Gastroesophageal sphincter (tissue), 4 donors: ENCODE measurements at regions not wholly inside any gene's neighbourhood (a gene's known extent, or its start where the extent isn't known, plus 50 kb on each side); places are given as distances from the start of the nearest gene placed in this dataset.
"Not testable (repeated sequence)": the region's sequence is repeated elsewhere in the genome, so short reads cannot be mapped to it uniquely, and the experiment has no call there.

ENCODE experiments used
- ATAC-seq: fragments of 150-250 bp; one replicate; pipeline ENCODE4 v1.9.1; 2016; ENCODE audit warnings: mild to moderate bottlenecking, moderate library complexity
- H3K27ac ChIP-seq, 4 donors: fragments of 200-600 bp; sonication (generic) in 3 of 4; 1 replicate in 3 of 4; 2 replicates in 1 of 4; pipeline ENCODE4 v1.5.1; 2016 to 2019
- H3K27me3 ChIP-seq: fragments of 200-600 bp; sonication (generic); one replicate; pipeline ENCODE4 v1.5.1; 2019
- H3K36me3 ChIP-seq, 2 donors: fragments of 200-600 bp; sonication (generic); one replicate each; pipeline ENCODE4 v1.5.1; 2019; ENCODE audit warnings: control low read depth in 1 of 2
- H3K4me1 ChIP-seq, 3 donors: fragments of 200-600 bp; sonication (generic); 1 replicate in 2 of 3; 2 replicates in 1 of 3; pipeline ENCODE4 v1.5.1; 2016 to 2019; ENCODE audit warnings: control low read depth in 2 of 3
- H3K4me3 ChIP-seq, 2 donors: fragments of 200-600 bp; sonication (generic); one replicate each; pipeline ENCODE4 v1.5.1; 2019; ENCODE audit warnings: mild to moderate bottlenecking in 1 of 2, moderate library complexity in 1 of 2
- H3K9me3 ChIP-seq, 3 donors: fragments of 200-600 bp; sonication (generic); one replicate each; pipeline ENCODE4 v1.5.1; 2017 to 2019; ENCODE audit warnings: control low read depth in 2 of 3
- CTCF ChIP-seq, 4 experiments: fragments of 200-600 bp in 2 of 4; fragments of 450-650 bp in 2 of 4; sonication (generic) in 1 of 4; IDR thresholded peaks; one replicate each; pipeline ENCODE4 v1.5.1; 2017 to 2019; ENCODE audit warnings: antibody characterized with exemption in 4 of 4, mild to moderate bottlenecking in 2 of 4, moderate library complexity in 2 of 4
- EP300 ChIP-seq: sonication (generic); formaldehyde crosslinking; IDR thresholded peaks from one replicate; pipeline ENCODE4 v1.6.1; 2017; ENCODE audit warnings: antibody characterized with exemption, mild to moderate bottlenecking
- POLR2A ChIP-seq, 2 donors: fragments of 450-650 bp; IDR thresholded peaks; one replicate each; pipeline ENCODE4 v1.6.1; 2017; ENCODE audit warnings: antibody characterized with exemption in 2 of 2, mild to moderate bottlenecking in 2 of 2, moderate library complexity in 1 of 2
- POLR2AphosphoS5 ChIP-seq: sonication (generic); formaldehyde crosslinking; IDR thresholded peaks from one replicate; pipeline ENCODE4 v1.6.1; 2017; ENCODE audit warnings: antibody characterized with exemption
- WGBS, 2 donors: methylation state at CpG; one replicate each; pipeline ENCODE4 v1.1.5; 2018; ENCODE audit warnings: low coverage in 1 of 2; 5-methylcytosine and 5-hydroxymethylcytosine counted together

GRCh38 chrX:54640736-54641135, 110.7 kb downstream of the GNL3L start:
- no peaks in the 10 kb centered on the region for H3K9me3 ChIP-seq
- H3K27ac ChIP-seq: peak overlapping the region in 3 of 4 donors; percentile 85 to 89 (median 88)
- H3K4me1 ChIP-seq: peaks cover 0 to 4% (median 0%) of the 10 kb centered on the region in 3 donors
- H3K27me3 ChIP-seq: no peaks in the 10 kb centered on the region
- H3K36me3 ChIP-seq: no peaks in the 10 kb centered on the region
- H3K4me3 ChIP-seq: no peak overlapping the region
- TF ChIP-seq CTCF (IDR thresholded peaks at IDR 0.05): no peak
- no peak for TF ChIP-seq EP300
- no peak for TF ChIP-seq POLR2AphosphoS5
- no peak for TF ChIP-seq POLR2A (IDR thresholded peaks at IDR 0.05)
- ATAC-seq: no peak
- WGBS, 2 donors: 60 to 67% methylated on average over 1 to 8 of the region's 8 CpGs

GRCh38 chrX:54641530-54641929, 111.5 kb downstream of the GNL3L start:
- ATAC-seq: no peak
- H3K4me1 ChIP-seq: peaks cover 0 to 4% (median 0%) of the 10 kb centered on the region in 3 donors
- H3K9me3 ChIP-seq: no peaks in the 10 kb centered on the region
- TF ChIP-seq POLR2AphosphoS5 (no peak), EP300 (no peak), POLR2A (IDR thresholded peaks at IDR 0.05) (no peak), CTCF (IDR thresholded peaks at IDR 0.05) (no peak)
- H3K27ac ChIP-seq: no peak overlapping the region
- H3K4me3 ChIP-seq: no peak overlapping the region
- no peaks in the 10 kb centered on the region for H3K36me3 ChIP-seq
- no peaks in the 10 kb centered on the region for H3K27me3 ChIP-seq

DNA sequence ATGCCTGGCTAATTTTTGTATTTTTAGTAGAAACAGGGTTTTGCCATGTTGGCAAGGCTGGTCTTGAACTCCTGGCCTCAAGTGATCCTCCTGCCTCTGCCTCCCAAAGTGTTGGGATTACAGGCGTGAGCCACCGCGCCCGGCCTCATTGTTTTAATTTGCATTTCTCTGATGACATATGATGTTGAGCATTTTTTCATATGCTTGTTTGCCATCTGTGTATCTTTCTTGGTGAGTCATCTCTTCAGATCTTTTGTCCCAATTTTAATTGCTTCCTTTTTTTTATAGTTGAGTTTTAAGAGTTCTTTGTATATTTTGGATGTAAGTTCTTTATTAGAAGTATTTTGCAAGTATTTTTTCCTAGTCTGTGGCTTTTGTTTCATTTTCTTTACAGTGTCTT, 117.6 kb downstream of the GNL3L start:
- not testable (repeated sequence) for H3K27me3 ChIP-seq, H3K36me3 ChIP-seq, H3K9me3 ChIP-seq, H3K4me1 ChIP-seq, H3K27ac ChIP-seq, H3K4me3 ChIP-seq, ATAC-seq
- WGBS, 2 donors: 93% methylated on average over 4 of the region's 4 CpGs; no CpG with 5 or more reads in 1 of the 2 donors

DNA sequence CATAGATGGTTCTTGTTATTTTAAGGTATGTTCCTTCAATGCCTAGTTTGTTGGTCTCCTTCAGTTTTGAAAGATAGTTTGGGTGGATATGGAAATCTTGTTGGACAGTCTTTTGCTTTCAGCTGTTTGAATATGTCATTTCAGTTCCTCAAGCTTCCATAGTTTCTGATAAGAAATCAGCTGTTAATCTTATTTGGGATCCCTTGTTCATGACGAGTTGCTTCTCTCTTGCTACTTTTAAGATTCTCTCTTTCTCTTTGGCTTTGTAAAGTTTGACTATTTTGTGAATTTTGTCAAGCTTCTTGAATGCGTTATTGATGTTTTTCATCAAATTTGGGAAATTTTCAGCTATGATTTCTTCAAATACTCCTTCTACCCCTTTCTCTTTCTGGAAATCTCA, 129.5 kb downstream of the GNL3L start:
- Histone ChIP-seq H3K27ac (no peak overlapping the region), H3K9me3 (no peaks in the 10 kb centered on the region), H3K4me3 (no peak overlapping the region), H3K4me1 (no peaks in the 10 kb centered on the region), H3K36me3 (no peaks in the 10 kb centered on the region), H3K27me3 (no peaks in the 10 kb centered on the region)
- ATAC-seq: no peak
- 56 to 79% methylated on average over 2 of the region's 2 CpGs for WGBS, 2 donors
- TF ChIP-seq EP300 (no peak), POLR2AphosphoS5 (no peak), POLR2A (IDR thresholded peaks at IDR 0.05) (no peak), CTCF (IDR thresholded peaks at IDR 0.05) (no peak)

DNA sequence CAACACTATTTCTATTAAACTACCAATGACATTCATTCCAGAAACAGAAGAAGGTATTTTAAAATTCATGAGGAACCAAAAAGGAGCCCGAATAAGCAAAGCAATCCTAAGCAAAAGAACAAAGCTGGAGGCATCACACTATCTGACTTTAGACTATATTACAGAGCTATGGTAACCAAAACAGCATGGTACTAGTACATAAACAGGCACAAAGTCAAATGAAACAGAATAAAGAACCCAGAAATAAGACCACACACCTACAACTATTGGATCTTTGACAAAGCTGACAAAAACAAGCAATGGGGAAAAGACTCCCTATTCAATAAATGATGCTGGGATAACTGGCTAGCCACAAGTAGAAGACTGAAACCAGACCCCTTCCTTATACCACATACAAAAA, 122.3 kb downstream of the ITIH6 start:
- H3K9me3 ChIP-seq: peaks cover 0 to 18% (median 0%) of the 10 kb centered on the region in 3 donors
- no peaks in the 10 kb centered on the region for H3K36me3 ChIP-seq
- no peak for ATAC-seq
- H3K27me3 ChIP-seq: no peaks in the 10 kb centered on the region
- H3K4me3 ChIP-seq: no peak overlapping the region
- TF ChIP-seq CTCF (IDR thresholded peaks at IDR 0.05): no peak
- no peak for TF ChIP-seq POLR2AphosphoS5
- TF ChIP-seq POLR2A (IDR thresholded peaks at IDR 0.05): no peak
- no peak for TF ChIP-seq EP300
- WGBS, 2 donors: 38 to 44% methylated on average over 1 of the region's 1 CpG
- no peaks in the 10 kb centered on the region for H3K4me1 ChIP-seq
- no peak overlapping the region for H3K27ac ChIP-seq

GRCh38 chrX:54695231-54695630, 102.8 kb downstream of the ITIH6 start:
- Histone ChIP-seq H3K36me3 (no peaks in the 10 kb centered on the region), H3K27ac (no peak overlapping the region), H3K4me1 (no peaks in the 10 kb centered on the region), H3K27me3 (no peaks in the 10 kb centered on the region), H3K9me3 (no peaks in the 10 kb centered on the region), H3K4me3 (no peak overlapping the region)
- WGBS, 2 donors: 31 to 50% methylated on average over 2 of the region's 2 CpGs
- no peak for TF ChIP-seq POLR2AphosphoS5
- no peak for TF ChIP-seq EP300
- TF ChIP-seq CTCF (IDR thresholded peaks at IDR 0.05): no peak
- TF ChIP-seq POLR2A (IDR thresholded peaks at IDR 0.05): no peak
- ATAC-seq: no peak
